ENCODE measurements at regions not wholly inside any gene's neighbourhood (a gene's known extent, or its start where the extent isn't known, plus 50 kb on each side); places are given as distances from the start of the nearest gene placed in this dataset.

GRCh38 chr4:123299212-123299691 lies 97.3 kb upstream of the SPRY1 start:
- no peaks in the 10 kb centered on the region for H3K9me1 ChIP-seq (ENCODE audit: control insufficient read depth, extremely low read depth, insufficient read depth, low read length)
- H3K4me1 ChIP-seq (ENCODE audit: control insufficient read depth, extremely low read depth, insufficient read depth, low read length): peaks cover 6% of the 10 kb centered on the region
- FAIRE-seq (peak; percentile 67), DNase-seq (ENCODE audit: low read depth, low spot score) (no peak)
- no peaks in the 10 kb centered on the region for H3K27me3 ChIP-seq (ENCODE audit: control insufficient read depth, extremely low read depth, insufficient read depth, low read length)
- TF ChIP-seq CTCF (optimal IDR thresholded peaks at IDR 0.05 in 1 of 3, IDR thresholded peaks at IDR 0.05 in 1 of 3, conservative IDR thresholded peaks at IDR 0.05 in 1 of 3; ENCODE audit: extremely low read depth in 1 of 3, insufficient read depth in 2 of 3, low read length in 3 of 3) (no peak), EZH2 (IDR thresholded peaks at IDR 0.05; ENCODE audit: low read length) (no peak)
- H3K27ac ChIP-seq (ENCODE audit: control insufficient read depth, insufficient read depth, low read length): no peak overlapping the region
- H3K36me3 ChIP-seq (ENCODE audit: control insufficient read depth in 2 of 2, extremely low read depth in 1 of 2, insufficient read depth in 2 of 2, low read length in 2 of 2): no peaks in the 10 kb centered on the region
- no peak overlapping the region for H2AFZ ChIP-seq (ENCODE audit: control insufficient read depth, low read length)
- H3K79me2 ChIP-seq (ENCODE audit: control insufficient read depth, insufficient read depth, low read length): no peaks in the 10 kb centered on the region
- dilution Hi-C loops (cut with MboI; ENCODE audit: extremely low pct_ligation_motif_present, low sequenced_read_pairs): no loop called here
- H4K20me1 ChIP-seq (ENCODE audit: control insufficient read depth, extremely low read depth, insufficient read depth, low read length): no peaks in the 10 kb centered on the region
- no peaks in the 10 kb centered on the region for H3K9me3 ChIP-seq (ENCODE audit: control insufficient read depth, low read depth, low read length)
- H3K4me2 ChIP-seq (ENCODE audit: control insufficient read depth, extremely low read depth, insufficient read depth, low read depth, low read length): no peak overlapping the region
- no peak overlapping the region for H3K4me3 ChIP-seq (ENCODE audit: control insufficient read depth in 2 of 3, extremely low read depth in 1 of 3, insufficient read depth in 2 of 3, low read depth in 1 of 3, low read length in 3 of 3)
- H3K9ac ChIP-seq (ENCODE audit: control insufficient read depth, extremely low read depth, insufficient read depth, low read length): no peak overlapping the region

- Histone ChIP-seq H4K20me1 (ENCODE audit: control insufficient read depth, extremely low read depth, insufficient read depth, low read length) (no peaks in the 10 kb centered on the region), H3K4me2 (ENCODE audit: control insufficient read depth, extremely low read depth, insufficient read depth, low read depth, low read length) (no peak overlapping the region), H2AFZ (ENCODE audit: control insufficient read depth, low read length) (no peak overlapping the region), H3K27me3 (ENCODE audit: control insufficient read depth, extremely low read depth, insufficient read depth, low read length) (no peaks in the 10 kb centered on the region), H3K9ac (ENCODE audit: control insufficient read depth, extremely low read depth, insufficient read depth, low read length) (no peak overlapping the region), H3K79me2 (ENCODE audit: control insufficient read depth, insufficient read depth, low read length) (no peaks in the 10 kb centered on the region), H3K9me3 (ENCODE audit: control insufficient read depth, low read depth, low read length) (no peaks in the 10 kb centered on the region), H3K9me1 (ENCODE audit: control insufficient read depth, extremely low read depth, insufficient read depth, low read length) (no peaks in the 10 kb centered on the region), H3K4me1 (ENCODE audit: control insufficient read depth, extremely low read depth, insufficient read depth, low read length) (peaks cover 6% of the 10 kb centered on the region), H3K36me3 (ENCODE audit: control insufficient read depth in 2 of 2, extremely low read depth in 1 of 2, insufficient read depth in 2 of 2, low read length in 2 of 2) (no peaks in the 10 kb centered on the region), H3K27ac (ENCODE audit: control insufficient read depth, insufficient read depth, low read length) (no peak overlapping the region), H3K4me3 (ENCODE audit: control insufficient read depth in 2 of 3, extremely low read depth in 1 of 3, insufficient read depth in 2 of 3, low read depth in 1 of 3, low read length in 3 of 3) (no peak overlapping the region)
- FAIRE-seq (no peak), DNase-seq (ENCODE audit: low read depth, low spot score) (no peak)
- TF ChIP-seq EZH2 (IDR thresholded peaks at IDR 0.05; ENCODE audit: low read length) (no peak), CTCF (optimal IDR thresholded peaks at IDR 0.05 in 1 of 3, IDR thresholded peaks at IDR 0.05 in 1 of 3, conservative IDR thresholded peaks at IDR 0.05 in 1 of 3; ENCODE audit: extremely low read depth in 1 of 3, insufficient read depth in 2 of 3, low read length in 3 of 3) (no peak)
- dilution Hi-C loops (cut with MboI; ENCODE audit: extremely low pct_ligation_motif_present, low sequenced_read_pairs): no loop called here
Measured at GRCh38 chr4:123300222-123301039, 96.2 kb upstream of the SPRY1 start.

Measured in keratinocyte (primary cell).